Mesodermal cell (in vitro differentiated cells): ENCODE measurements at regions not wholly inside any gene's neighbourhood (a gene's known extent, or its start where the extent isn't known, plus 50 kb on each side); places are given as distances from the start of the nearest gene placed in this dataset.
"Not testable (repeated sequence)": the region's sequence is repeated elsewhere in the genome, so short reads cannot be mapped to it uniquely, and the experiment has no call there.

Experiments
- H3K27ac ChIP-seq: 2 replicates; pipeline ENCODE4 v1.7.0; 2013; ENCODE audit warnings: mild to moderate bottlenecking, low read depth, low read length, moderate library complexity; ENCODE audit not compliant: severe bottlenecking
- H3K36me3 ChIP-seq: 2 replicates; pipeline ENCODE4 v1.7.1; 2013; ENCODE audit warnings: mild to moderate bottlenecking, low read length, moderate library complexity; ENCODE audit not compliant: control insufficient read depth, insufficient read depth
- H3K4me1 ChIP-seq: one replicate; pipeline ENCODE4 v1.7.1; 2013; ENCODE audit warnings: mild to moderate bottlenecking, low read length; ENCODE audit not compliant: insufficient read depth, control insufficient read depth, poor library complexity, severe bottlenecking
- H3K4me3 ChIP-seq: 2 replicates; pipeline ENCODE4 v1.7.0; 2013; ENCODE audit warnings: low read length, control low read depth, mild to moderate bottlenecking; ENCODE audit not compliant: insufficient read depth, poor library complexity, severe bottlenecking; ENCODE audit errors: extremely low read depth
- H3K9me3 ChIP-seq: 2 replicates; pipeline ENCODE4 v1.7.1; 2013; ENCODE audit warnings: mild to moderate bottlenecking, low read length, moderate library complexity; ENCODE audit not compliant: control insufficient read depth
- WGBS, 2 experiments: methylation state at CpG; one replicate each; pipeline ENCODE4 v1.1.5; 2013; ENCODE audit warnings: missing lambda C conversion rate in 2 of 2; ENCODE audit not compliant: insufficient coverage in 2 of 2; 5-methylcytosine and 5-hydroxymethylcytosine counted together

- peaks cover 11% of the 10 kb centered on the region for H3K9me3 ChIP-seq
- no peak overlapping the region for H3K27ac ChIP-seq
- H3K4me1 ChIP-seq, result no peaks in the 10 kb centered on the region
- 91 to 94% methylated on average over 2 to 3 of the region's 3 CpGs for WGBS, 2 experiments
- H3K36me3 ChIP-seq, result peaks cover 24% of the 10 kb centered on the region
- no peak overlapping the region for H3K4me3 ChIP-seq
Measured at GRCh38 chr2:111251711-111252110, 131.0 kb downstream of the BCL2L11 start.

- Histone ChIP-seq H3K27ac (no peak overlapping the region), H3K36me3 (peaks cover 18% of the 10 kb centered on the region), H3K4me3 (no peak overlapping the region), H3K4me1 (no peaks in the 10 kb centered on the region), H3K9me3 (peaks cover 11% of the 10 kb centered on the region)
Measured at GRCh38 chr2:111252436-111252835, 131.7 kb downstream of the BCL2L11 start.

- H3K36me3 ChIP-seq, H3K4me1 ChIP-seq, H3K4me3 ChIP-seq, H3K27ac ChIP-seq: not testable (repeated sequence)
- 100% methylated on average over 1 of the region's 6 CpGs for WGBS, 2 experiments
- H3K9me3 ChIP-seq, result peaks cover 11% of the 10 kb centered on the region
Measured at GRCh38 chr2:111254916-111255315, 134.2 kb downstream of the BCL2L11 start.

DNA sequence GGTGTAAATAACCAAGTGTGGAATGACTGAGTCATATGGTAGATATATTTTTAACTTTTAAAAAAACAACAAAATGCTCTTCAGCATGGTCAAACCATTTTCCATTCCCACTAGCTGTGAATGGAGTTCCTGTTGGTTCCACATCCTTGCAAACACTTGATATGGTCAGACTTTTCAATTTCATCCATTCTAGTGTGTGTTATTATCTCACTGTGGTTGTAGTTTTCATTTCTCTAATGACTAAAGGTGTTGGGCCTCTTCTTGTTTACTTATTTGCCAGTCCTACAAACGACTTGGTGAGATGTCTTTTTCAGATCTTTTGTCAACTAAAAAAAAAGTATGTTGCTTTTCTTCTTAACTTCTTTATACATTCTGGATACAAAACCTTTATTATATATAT is 135.9 kb downstream of the BCL2L11 start:
- H3K4me1 ChIP-seq, H3K9me3 ChIP-seq, H3K36me3 ChIP-seq, H3K4me3 ChIP-seq, H3K27ac ChIP-seq: not testable (repeated sequence)
- WGBS, 2 experiments, result no CpG with 5 or more reads among the region's 1 CpG

GRCh38 chr2:111257607-111258006 is 136.9 kb downstream of the BCL2L11 start:
- WGBS, 2 experiments, result no CpG with 5 or more reads among the region's 1 CpG
- H3K36me3 ChIP-seq, H3K4me3 ChIP-seq, H3K9me3 ChIP-seq, H3K27ac ChIP-seq, H3K4me1 ChIP-seq: not testable (repeated sequence)

DNA sequence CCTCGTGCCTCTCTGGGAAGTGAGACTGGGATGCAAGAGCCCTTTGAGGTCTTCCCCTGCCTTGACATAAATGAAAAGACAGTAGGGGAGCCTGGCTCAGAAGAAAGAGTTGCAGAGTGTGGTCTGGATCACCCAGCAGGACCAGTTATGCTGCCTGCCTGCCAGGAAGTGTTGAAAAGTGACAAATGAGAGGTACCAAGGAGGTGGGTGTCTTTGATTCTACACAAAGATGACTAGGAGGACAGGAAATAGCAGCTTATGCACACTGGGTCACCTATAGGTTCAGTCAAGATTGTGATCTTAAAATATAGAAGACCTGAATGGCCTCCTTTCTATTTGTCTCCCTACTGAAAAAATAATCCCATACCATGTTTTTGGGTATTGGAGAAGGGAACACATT is 137.6 kb downstream of the BCL2L11 start:
- H3K27ac ChIP-seq, H3K36me3 ChIP-seq, H3K4me3 ChIP-seq, H3K9me3 ChIP-seq, H3K4me1 ChIP-seq: not testable (repeated sequence)
- WGBS, 2 experiments, result no CpG with 5 or more reads among the region's 1 CpG

- 83 to 86% methylated on average over 1 of the region's 9 CpGs for WGBS, 2 experiments
- H3K4me1 ChIP-seq, H3K4me3 ChIP-seq, H3K36me3 ChIP-seq, H3K27ac ChIP-seq, H3K9me3 ChIP-seq: not testable (repeated sequence)
Measured at GRCh38 chr2:111262627-111263379, 142.1 kb downstream of the BCL2L11 start.

DNA sequence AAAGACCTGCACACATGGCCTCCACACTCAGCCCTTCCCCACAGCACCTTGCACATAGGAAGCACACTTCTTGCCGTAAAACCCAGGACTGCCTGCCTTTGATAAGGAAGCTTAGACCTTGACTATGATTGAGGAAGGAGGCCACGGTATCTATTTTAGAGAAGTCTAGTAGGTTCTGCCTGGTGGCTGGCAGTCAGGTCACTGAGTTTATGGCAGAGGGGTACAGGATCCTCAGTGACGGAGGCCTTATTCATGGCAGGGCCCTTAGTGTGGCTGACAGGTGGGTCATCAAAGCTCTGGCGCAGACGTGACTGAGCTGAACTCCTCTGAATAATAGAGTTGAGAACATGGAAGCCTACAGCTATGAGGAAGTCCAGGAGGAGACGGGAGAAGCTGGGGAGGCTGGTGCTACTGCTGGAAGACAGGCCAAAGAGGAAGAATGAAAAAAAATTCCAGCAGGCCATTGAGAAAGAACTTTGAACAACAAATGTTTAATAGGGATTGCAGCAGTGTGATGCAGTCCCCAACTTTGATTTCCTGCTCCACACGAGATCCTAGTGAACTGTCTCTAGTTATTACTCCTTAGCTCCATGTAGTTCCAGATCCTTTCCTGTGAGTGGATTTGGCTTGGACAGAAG is 142.8 kb downstream of the BCL2L11 start:
- H3K4me3 ChIP-seq, H3K27ac ChIP-seq: not testable (repeated sequence)
- no CpG with 5 or more reads among the region's 7 CpGs for WGBS, 2 experiments

DNA sequence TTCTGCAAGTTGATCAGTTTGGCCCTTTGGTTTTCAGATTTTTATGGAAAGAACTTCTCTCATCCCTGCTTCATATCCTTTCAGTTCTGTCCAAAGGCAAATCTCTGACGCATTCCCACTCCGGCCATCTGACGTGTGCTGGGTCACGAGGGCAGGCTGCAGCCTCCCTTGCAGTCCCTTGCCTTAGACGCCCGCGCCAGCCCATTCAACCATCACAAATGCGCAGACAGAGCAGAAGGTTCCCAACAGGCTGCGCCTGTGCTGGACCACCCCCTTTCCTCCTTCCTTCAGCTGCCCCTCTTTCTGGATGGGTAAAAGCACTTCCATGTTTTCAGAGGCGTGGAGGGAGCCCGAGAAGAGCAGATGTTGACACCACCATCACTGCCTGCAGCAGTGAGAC is 144.2 kb downstream of the BCL2L11 start:
- not testable (repeated sequence) for H3K4me1 ChIP-seq, H3K4me3 ChIP-seq, H3K27ac ChIP-seq, H3K9me3 ChIP-seq, H3K36me3 ChIP-seq
- 98 to 100% methylated on average over 6 to 7 of the region's 11 CpGs for WGBS, 2 experiments

More for the DNA sequence above, 142.8 kb downstream of the BCL2L11 start:
- not testable (repeated sequence) for H3K9me3 ChIP-seq, H3K4me1 ChIP-seq, H3K36me3 ChIP-seq

GRCh38 chr2:111266556-111266955 is 145.8 kb downstream of the BCL2L11 start:
- WGBS, 2 experiments, result 100% methylated on average over 2 of the region's 6 CpGs; no CpG with 5 or more reads in 1 of the 2 experiments
- not testable (repeated sequence) for H3K27ac ChIP-seq, H3K4me3 ChIP-seq, H3K36me3 ChIP-seq, H3K4me1 ChIP-seq, H3K9me3 ChIP-seq

DNA sequence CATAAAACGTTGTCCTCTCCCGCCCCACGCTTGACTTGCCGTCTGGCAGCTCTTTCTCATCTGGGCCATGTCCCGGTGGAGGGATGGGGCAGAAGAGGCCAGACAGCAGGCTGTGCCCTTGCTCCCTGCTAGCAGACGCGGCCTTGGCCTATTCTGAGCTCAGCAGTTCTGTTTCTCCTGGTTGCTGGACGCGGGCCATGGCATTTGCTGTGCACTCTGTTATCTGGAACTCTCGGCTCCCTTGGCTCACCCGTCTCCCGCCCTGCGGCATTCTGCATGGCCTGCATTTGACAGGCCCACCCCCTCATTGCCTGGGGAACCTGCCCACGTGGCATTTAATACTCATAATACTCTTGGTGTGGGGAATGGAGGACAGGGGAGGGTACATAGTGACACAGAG is 146.3 kb downstream of the BCL2L11 start:
- whole genome bisulfite sequencing, 2 experiments, result no CpG with 5 or more reads among the region's 14 CpGs
- not testable (repeated sequence) for H3K36me3 ChIP-seq, H3K27ac ChIP-seq, H3K9me3 ChIP-seq, H3K4me1 ChIP-seq, H3K4me3 ChIP-seq
